GM19467 (cell line): ENCODE measurements at regions not wholly inside any gene's neighbourhood (a gene's known extent, or its start where the extent isn't known, plus 50 kb on each side); places are given as distances from the start of the nearest gene placed in this dataset.

Source experiments
- ATAC-seq: cut with Tn5 transposase; IDR thresholded peaks from one replicate; pipeline ENCODE4 v1.9.1; 2021; ENCODE audit warnings: mild to moderate bottlenecking, moderate library complexity; ENCODE audit not compliant: unreplicated experiment

DNA sequence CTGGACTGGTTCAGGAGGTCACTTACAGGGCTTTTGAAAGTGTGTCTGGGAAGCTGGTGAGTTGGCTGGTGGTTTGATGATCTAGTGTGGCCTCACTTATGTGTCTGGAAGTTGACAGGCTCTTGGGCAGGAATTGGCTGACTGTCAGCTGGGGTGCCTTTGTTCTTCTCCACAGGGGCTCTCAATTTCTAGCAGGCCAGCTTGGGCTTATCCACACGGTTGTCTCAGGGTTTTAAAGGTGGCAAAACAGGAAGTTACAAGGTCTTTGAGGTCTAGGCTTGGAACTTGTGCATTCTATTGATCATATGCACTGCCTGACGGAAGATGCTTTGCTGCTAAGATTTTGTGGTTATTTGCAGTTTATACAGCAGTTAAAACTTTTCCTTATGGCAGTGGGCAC lies 52.0 kb upstream of the CELF4 start:
- ATAC-seq, result no peak
